ENCODE measurements at regions not wholly inside any gene's neighbourhood (a gene's known extent, or its start where the extent isn't known, plus 50 kb on each side); places are given as distances from the start of the nearest gene placed in this dataset.

GRCh38 chrX:34401411-34401810 lies 255.7 kb downstream of the TMEM47 start:
- TF ChIP-seq, protein P1, sequence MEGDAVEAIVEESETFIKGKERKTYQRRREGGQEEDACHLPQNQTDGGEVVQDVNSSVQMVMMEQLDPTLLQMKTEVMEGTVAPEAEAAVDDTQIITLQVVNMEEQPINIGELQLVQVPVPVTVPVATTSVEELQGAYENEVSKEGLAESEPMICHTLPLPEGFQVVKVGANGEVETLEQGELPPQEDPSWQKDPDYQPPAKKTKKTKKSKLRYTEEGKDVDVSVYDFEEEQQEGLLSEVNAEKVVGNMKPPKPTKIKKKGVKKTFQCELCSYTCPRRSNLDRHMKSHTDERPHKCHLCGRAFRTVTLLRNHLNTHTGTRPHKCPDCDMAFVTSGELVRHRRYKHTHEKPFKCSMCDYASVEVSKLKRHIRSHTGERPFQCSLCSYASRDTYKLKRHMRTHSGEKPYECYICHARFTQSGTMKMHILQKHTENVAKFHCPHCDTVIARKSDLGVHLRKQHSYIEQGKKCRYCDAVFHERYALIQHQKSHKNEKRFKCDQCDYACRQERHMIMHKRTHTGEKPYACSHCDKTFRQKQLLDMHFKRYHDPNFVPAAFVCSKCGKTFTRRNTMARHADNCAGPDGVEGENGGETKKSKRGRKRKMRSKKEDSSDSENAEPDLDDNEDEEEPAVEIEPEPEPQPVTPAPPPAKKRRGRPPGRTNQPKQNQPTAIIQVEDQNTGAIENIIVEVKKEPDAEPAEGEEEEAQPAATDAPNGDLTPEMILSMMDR (IDR thresholded peaks at IDR 0.05), result no peak
- no peak for TF ChIP-seq POLR2A (IDR thresholded peaks at IDR 0.05)
- no peak for TF ChIP-seq POLR2AphosphoS5 (IDR thresholded peaks at IDR 0.05)

Measured in breast epithelium (tissue), 3 donors.